T-helper 2 cell treated with Interferon-gamma antibody and Interleukin-4, amounts not matched to agents 5 μg/mL and 100 μg/mL, for 36 hours (primary cell): ENCODE measurements at regions not wholly inside any gene's neighbourhood (a gene's known extent, or its start where the extent isn't known, plus 50 kb on each side); places are given as distances from the start of the nearest gene placed in this dataset.
"Not testable (repeated sequence)": the region's sequence is repeated elsewhere in the genome, so short reads cannot be mapped to it uniquely, and the experiment has no call there.

ENCODE experiments used
- DNase-seq: peaks from one replicate; pipeline ENCODE4 v3.0.0; 2021; ENCODE audit warnings: low spot score
- H3K27ac Mint-ChIP-seq: one replicate; pipeline ENCODE4 v1.8.0; 2021; ENCODE audit warnings: mild to moderate bottlenecking, mixed read lengths
- H3K27me3 Mint-ChIP-seq: one replicate; pipeline ENCODE4 v1.8.0; 2021; ENCODE audit warnings: low read depth, mixed read lengths
- H3K36me3 Mint-ChIP-seq: one replicate; pipeline ENCODE4 v1.8.0; 2021; ENCODE audit warnings: low read depth, mixed read lengths
- H3K4me1 Mint-ChIP-seq: one replicate; pipeline ENCODE4 v1.8.0; 2021; ENCODE audit warnings: low read depth, mixed read lengths
- H3K4me3 Mint-ChIP-seq: one replicate; pipeline ENCODE4 v1.8.0; 2022; ENCODE audit warnings: mild to moderate bottlenecking, moderate library complexity, mixed read lengths
- H3K9me3 Mint-ChIP-seq: one replicate; pipeline ENCODE4 v1.8.0; 2021; ENCODE audit warnings: mixed read lengths

DNA sequence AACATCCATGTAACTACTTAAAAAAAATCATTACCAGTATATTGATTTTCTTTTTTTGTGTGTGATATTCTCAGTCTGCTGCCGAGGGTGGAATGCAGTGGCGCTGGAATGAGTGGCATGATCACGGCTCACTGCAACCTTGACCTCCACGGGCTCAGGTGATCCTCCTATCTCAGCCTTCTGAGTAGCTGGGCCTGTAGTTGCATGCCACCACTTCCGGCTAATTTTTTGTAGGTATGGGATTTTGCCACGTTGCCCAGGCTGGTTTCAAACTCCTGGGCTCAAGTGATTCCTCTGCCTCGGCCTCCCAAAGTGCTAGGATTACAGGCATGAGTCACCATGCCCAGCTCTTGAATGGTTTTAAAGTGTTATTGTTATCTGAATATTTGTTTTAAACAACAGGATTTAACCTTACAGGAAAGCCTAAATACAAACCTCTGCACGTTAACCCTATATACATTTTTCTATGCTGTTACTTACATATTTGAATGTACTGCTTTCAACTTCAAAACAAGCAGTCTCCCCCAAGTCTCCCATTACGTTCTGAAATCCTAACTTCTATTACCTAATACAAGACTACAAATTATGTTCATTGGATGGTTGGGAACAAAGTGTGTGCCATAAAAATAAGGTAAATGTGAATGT lies 61.7 kb downstream of the KPNA2 start:
- H3K36me3 Mint-ChIP-seq: peaks cover 4% of the 10 kb centered on the region
- H3K27ac Mint-ChIP-seq: no peak overlapping the region
- DNase-seq: no peak
- H3K9me3 Mint-ChIP-seq: no peaks in the 10 kb centered on the region
- peaks cover 14% of the 10 kb centered on the region for H3K4me1 Mint-ChIP-seq
- H3K4me3 Mint-ChIP-seq: no peak overlapping the region
- peaks cover under 1% of the 10 kb centered on the region for H3K27me3 Mint-ChIP-seq

DNA sequence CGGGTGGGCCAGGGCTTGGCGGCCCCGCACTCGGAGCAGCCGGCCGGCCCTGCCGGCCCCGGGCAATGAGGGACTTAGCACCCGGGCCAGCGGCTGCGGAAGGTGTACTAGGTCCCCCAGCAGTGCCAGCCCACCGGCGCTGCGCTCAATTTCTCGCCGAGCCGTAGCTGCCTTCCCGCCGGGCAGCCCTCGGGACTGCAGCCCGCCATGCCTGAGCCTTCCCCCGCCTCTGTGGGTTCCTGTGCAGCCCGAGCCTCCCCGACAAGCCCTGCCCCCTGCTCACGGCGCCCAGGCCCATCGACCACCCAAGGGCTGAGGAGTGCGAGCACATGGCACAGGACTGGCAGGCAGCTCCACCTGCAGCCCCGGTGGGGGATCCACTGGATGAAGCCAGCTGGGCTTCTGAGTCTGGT lies 63.8 kb downstream of the KPNA2 start:
- not testable (repeated sequence) for H3K4me3 Mint-ChIP-seq, H3K27me3 Mint-ChIP-seq, H3K9me3 Mint-ChIP-seq, DNase-seq, H3K27ac Mint-ChIP-seq
- Mint-ChIP-seq H3K36me3 (peaks cover 12% of the 10 kb centered on the region), H3K4me1 (peaks cover 28% of the 10 kb centered on the region)

DNA sequence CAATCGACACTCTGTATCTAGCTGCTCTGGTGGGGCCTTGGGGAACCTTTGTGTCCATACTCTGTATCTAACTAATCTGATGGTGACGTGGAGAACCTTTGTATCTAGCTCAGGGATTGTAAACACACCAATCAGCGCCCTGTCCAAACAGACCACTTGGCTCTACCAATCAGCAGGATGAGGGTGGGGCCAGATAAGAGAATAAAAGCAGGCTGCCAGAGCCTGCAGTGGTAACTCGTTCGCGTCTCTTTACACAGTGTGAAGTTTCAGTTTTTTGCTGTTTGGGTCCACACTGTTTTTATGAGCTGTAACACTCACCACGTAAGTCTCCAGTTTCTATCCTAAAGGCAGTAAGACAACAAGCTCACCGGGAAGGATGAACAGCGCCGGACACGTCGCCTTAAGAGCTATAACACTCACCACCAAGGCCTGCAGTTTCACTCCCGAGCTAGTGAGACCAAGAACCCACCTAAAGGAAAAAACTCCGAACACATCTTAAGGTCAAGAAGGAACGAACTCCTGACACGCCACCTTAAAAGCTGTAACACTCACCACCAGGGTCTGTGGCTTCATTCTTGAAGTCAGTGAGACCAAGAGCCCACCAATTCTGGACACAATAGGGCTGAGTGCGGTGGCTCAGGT lies 64.6 kb downstream of the KPNA2 start:
- DNase-seq: no peak
- no peak overlapping the region for H3K27ac Mint-ChIP-seq

DNA sequence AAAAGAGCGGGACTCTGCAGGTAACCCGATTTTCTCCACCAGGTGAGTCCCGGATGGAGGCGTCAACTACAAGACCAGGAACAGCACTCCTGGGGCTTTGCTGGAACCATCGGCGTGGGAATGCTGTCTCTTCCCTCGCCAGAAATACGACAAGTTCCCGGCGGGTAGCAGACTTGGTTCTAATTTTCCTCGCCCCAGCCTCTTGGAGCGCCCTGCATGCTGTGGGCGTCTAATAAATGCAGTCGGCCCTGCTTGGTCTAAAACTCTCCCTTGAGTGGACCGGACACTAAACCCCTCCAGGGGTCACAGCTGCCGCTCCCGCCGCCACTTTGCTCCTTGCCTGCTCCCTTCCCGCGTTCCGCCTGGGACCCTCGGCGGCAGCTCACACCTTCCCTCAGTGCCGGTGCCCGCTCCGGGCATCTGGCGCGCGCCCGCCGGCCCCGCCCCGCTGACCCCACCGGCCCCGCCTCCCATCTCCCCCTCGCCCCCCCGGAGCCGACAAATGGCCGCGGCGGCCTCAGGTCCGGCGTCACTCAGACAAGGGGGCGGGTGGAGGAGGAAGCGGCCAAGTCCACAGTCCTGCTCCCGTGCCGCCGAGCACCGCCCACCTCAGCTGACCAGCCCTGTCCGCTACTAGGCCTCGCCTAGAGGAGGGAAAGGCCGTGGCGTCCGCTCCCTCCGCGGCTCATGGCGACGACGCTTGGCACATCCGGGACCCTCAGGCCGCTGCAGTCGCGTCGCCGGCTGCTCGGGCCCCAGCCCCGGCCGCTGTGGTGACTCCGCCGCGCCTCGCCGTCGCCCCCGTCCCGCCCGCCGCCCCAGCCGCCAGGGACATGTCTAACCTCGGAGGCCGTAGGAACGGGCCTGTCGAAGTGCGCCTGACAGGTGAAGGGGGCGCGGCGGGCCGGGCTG lies 65.8 kb downstream of the KPNA2 start:
- peaks cover 2% of the 10 kb centered on the region for H3K27me3 Mint-ChIP-seq
- H3K4me1 Mint-ChIP-seq: peaks cover 34% of the 10 kb centered on the region
- H3K36me3 Mint-ChIP-seq: peaks cover 19% of the 10 kb centered on the region
- peak overlapping the region; percentile 94 for H3K4me3 Mint-ChIP-seq
- DNase-seq: peak; percentile 73
- H3K27ac Mint-ChIP-seq: peak overlapping the region; percentile 85
- H3K9me3 Mint-ChIP-seq: no peaks in the 10 kb centered on the region

More for the DNA sequence above, 64.6 kb downstream of the KPNA2 start:
- Mint-ChIP-seq H3K4me3 (peak overlapping the region; percentile 73), H3K9me3 (no peaks in the 10 kb centered on the region), H3K27me3 (peaks cover 2% of the 10 kb centered on the region), H3K4me1 (peaks cover 30% of the 10 kb centered on the region), H3K36me3 (peaks cover 16% of the 10 kb centered on the region)

DNA sequence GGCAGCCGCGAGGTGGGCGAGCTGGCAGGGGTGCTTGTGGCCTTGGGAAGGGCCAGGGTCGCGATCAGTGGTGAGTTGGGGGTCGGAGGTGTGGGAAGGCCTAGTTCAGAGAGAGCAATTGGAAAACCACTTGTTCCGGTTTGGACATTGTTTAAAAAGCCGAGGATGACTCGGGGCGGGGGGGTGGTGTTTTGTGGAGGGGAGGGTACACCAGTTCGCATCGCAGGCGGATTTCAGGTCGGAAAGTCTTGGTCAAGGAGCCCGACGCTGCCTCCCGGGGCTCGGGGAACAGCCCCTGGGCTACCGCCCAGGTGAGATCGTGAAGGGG lies 66.4 kb downstream of the KPNA2 start:
- peaks cover 2% of the 10 kb centered on the region for H3K27me3 Mint-ChIP-seq
- H3K4me3 Mint-ChIP-seq: peak overlapping the region; percentile 94
- DNase-seq: no peak
- H3K27ac Mint-ChIP-seq: peak overlapping the region; percentile 85
- H3K9me3 Mint-ChIP-seq: no peaks in the 10 kb centered on the region
- peaks cover 36% of the 10 kb centered on the region for H3K4me1 Mint-ChIP-seq
- H3K36me3 Mint-ChIP-seq: peaks cover 23% of the 10 kb centered on the region

DNA sequence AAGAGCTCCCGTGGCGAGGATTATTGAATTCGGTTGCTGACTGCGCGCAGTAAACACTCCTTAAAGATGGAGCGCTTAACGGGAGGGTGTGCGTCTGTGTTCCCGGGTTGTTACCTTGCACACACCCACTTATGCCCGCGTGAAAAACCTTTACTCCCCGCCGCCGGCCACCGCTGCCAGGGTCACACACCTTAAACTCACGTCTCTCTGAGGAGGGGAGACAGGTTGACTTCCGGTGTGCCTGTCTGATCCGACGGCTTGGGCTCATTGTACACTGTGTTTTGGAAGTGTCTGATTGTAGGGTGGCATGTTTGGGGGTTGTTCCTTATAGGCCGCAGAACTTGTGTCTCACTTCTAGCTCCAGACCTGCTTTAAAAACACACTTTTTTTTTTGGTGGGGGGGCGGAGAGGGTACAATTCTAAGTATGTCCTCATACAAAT lies 66.8 kb downstream of the KPNA2 start:
- Mint-ChIP-seq H3K9me3 (no peaks in the 10 kb centered on the region), H3K27me3 (peaks cover 2% of the 10 kb centered on the region), H3K4me1 (peaks cover 39% of the 10 kb centered on the region), H3K4me3 (peak overlapping the region; percentile 94), H3K27ac (peak overlapping the region; percentile 85), H3K36me3 (peaks cover 25% of the 10 kb centered on the region)
- no peak for DNase-seq

DNA sequence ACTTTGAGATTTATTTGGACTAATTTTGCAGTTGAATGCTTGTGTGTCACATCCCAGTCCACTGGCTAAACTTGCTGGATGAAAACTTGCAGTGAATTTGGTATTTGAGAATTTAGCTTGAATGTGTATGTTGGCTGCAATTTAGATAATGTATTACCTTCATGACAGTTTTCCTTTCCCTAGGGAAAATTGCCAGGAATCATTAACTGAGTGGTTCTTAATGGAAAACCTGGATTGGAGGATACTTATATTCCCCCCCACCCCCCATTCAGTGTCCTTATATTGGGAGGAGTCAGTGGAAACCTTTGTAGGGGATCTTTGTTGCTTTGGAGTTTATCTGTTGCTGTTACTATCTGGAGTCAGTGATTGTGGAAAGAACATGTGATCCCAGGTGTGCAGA lies 67.6 kb downstream of the KPNA2 start:
- Mint-ChIP-seq H3K27me3 (peaks cover 2% of the 10 kb centered on the region), H3K27ac (peak overlapping the region; percentile 34), H3K36me3 (peaks cover 30% of the 10 kb centered on the region), H3K4me3 (peak overlapping the region; percentile 94), H3K9me3 (peaks cover 1% of the 10 kb centered on the region), H3K4me1 (peaks cover 39% of the 10 kb centered on the region)
- no peak for DNase-seq

DNA sequence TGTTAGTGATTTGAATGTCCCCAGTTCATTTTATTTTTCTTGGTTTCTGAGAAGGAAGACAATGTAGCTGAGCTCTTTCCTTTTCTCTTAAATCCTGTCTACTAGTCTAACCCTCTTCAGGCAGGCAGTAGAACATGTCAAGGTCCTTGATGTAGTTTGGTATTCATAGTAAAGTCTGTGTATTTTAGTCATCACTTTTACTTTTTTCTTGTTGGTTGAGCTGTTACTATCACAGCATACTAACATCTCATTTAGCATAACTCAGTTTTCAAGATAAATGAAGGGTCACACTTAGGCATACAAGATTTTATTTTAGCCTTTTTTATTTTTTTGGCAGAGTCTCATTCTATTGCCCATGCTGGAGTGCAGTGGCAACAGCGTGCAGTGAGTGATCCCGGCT lies 70.5 kb downstream of the KPNA2 start:
- Mint-ChIP-seq H3K9me3 (peaks cover 5% of the 10 kb centered on the region), H3K27me3 (peaks cover 2% of the 10 kb centered on the region), H3K4me1 (peaks cover 34% of the 10 kb centered on the region), H3K36me3 (peaks cover 39% of the 10 kb centered on the region), H3K4me3 (no peak overlapping the region), H3K27ac (peak overlapping the region; percentile 10)
- DNase-seq: no peak

DNA sequence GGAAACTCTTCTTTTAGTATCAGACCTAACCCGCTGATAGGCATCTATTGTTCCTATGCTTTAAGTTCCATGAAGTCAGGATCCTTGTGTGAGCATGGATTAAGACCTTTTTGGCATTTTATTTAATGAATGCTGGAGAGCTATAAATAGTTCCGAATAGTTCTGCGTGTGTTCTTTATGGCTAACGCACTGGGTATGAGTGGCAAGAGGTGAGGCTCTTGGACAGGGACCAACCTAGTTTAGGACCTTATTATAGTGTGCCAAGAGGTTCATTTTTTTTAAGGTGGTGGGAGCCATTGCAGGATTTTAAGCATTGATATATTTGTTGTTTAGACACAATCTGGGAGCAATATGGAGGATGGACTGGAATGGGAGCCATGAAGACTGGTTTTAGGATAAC lies 71.8 kb downstream of the KPNA2 start:
- H3K36me3 Mint-ChIP-seq: peaks cover 34% of the 10 kb centered on the region
- no peak overlapping the region for H3K27ac Mint-ChIP-seq
- peaks cover 32% of the 10 kb centered on the region for H3K4me1 Mint-ChIP-seq
- no peak for DNase-seq
- no peak overlapping the region for H3K4me3 Mint-ChIP-seq
- peaks cover 5% of the 10 kb centered on the region for H3K9me3 Mint-ChIP-seq
- peaks cover under 1% of the 10 kb centered on the region for H3K27me3 Mint-ChIP-seq

DNA sequence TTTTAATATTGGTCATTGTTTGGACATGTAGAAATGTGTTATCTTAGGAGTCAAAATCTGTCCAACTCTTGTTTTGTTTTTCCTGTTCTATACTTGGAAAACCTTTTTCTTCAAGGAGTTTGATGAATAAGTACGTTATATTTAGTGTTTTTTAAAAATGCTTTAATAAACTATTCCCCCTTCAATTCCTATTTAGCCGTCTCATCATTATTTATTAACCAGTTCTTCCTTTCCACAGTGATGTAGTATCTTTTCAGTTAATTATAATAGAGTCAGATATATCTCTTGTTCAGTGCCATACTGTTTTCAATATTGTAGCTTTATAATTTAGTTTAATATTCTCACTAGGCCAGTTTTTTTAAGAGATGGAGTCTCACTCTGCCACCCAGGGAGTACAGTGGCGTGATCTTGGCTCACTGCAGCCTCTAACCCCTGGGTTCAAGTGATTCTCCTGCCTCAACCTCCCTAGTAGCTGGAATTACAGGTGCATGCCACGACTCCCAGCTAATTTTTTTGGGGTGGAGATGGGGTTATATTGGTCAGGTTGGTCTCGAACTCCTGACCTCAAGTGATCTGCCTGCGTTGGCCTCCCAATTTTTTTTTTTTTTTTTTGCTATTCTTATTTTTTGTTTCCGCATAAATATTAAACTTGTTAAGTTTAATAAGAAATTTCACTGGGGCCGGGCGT lies 72.9 kb downstream of the KPNA2 start:
- DNase-seq: no peak
- H3K4me1 Mint-ChIP-seq: peaks cover 24% of the 10 kb centered on the region
- no peak overlapping the region for H3K27ac Mint-ChIP-seq
- peaks cover 5% of the 10 kb centered on the region for H3K9me3 Mint-ChIP-seq
- no peak overlapping the region for H3K4me3 Mint-ChIP-seq
- no peaks in the 10 kb centered on the region for H3K27me3 Mint-ChIP-seq
- peaks cover 32% of the 10 kb centered on the region for H3K36me3 Mint-ChIP-seq

DNA sequence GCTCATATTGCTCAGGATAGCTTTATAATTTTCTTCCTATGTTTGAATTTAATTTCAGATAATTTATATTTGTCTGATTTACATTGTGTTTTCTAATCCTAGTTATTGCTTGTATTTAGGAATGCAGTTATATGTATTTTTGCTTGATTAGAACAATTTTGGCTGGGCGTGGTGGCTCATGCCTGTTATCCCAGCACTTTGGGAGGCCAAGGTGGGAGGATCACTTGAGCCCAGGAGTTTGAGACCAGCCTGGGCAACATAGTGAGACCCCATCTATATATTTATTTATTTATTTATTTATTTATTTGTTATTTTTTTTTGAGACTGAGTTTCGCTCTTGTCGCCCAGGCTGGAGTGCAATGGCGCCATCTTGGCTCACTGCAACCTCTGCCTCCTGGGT lies 73.9 kb downstream of the KPNA2 start:
- not testable (repeated sequence) for DNase-seq, H3K27me3 Mint-ChIP-seq, H3K9me3 Mint-ChIP-seq, H3K27ac Mint-ChIP-seq, H3K4me3 Mint-ChIP-seq
- peaks cover 28% of the 10 kb centered on the region for H3K36me3 Mint-ChIP-seq
- peaks cover 17% of the 10 kb centered on the region for H3K4me1 Mint-ChIP-seq

DNA sequence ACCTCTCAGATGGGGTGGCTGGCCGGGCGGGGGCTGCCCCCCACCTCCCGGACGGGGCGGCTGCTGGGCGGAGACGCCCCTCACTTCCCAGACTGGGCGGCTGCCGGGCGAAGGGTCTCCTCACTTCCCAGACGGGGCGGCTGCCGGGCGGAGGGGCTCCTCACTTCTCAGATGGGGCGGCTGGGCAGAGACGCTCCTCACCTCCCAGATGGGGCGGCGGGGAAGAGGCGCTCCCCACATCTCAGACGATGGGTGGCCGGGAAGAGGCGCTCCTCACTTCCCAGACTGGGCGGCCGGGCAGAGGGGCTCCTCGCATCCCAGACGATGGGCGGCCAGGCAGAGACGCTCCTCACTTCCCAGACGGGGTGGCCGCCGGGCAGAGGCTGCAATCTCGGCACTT lies 80.7 kb downstream of the KPNA2 start:
- H3K36me3 Mint-ChIP-seq: peaks cover 39% of the 10 kb centered on the region
- not testable (repeated sequence) for H3K9me3 Mint-ChIP-seq, DNase-seq, H3K4me1 Mint-ChIP-seq, H3K27me3 Mint-ChIP-seq, H3K27ac Mint-ChIP-seq, H3K4me3 Mint-ChIP-seq

DNA sequence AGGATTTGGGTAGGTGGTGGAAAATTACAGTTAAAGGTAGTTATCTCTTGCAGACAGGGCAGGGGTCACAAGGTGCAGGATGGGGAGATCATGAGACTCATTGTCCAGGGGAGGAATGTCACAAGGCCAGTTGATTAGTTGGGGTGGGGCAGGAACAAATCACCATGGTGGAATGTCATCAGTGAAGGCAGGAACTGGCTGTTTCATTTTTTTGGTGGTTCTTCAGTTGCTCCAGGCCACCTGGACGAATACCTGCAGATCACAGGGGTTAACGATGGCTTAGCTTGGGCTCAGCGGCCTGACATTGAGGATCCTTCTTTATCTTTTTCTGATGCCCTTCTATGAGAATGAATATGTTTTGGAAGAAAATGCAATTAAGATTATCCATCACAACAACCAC lies 87.1 kb downstream of the KPNA2 start:
- DNase-seq: no peak
- Mint-ChIP-seq H3K36me3 (peaks cover 61% of the 10 kb centered on the region), H3K4me3 (no peak overlapping the region), H3K4me1 (peaks cover 15% of the 10 kb centered on the region), H3K9me3 (peaks cover 12% of the 10 kb centered on the region), H3K27me3 (no peaks in the 10 kb centered on the region), H3K27ac (no peak overlapping the region)
